ENCODE measurements at regions not wholly inside any gene's neighbourhood (a gene's known extent, or its start where the extent isn't known, plus 50 kb on each side); places are given as distances from the start of the nearest gene placed in this dataset.

- FAIRE-seq (no peak), DNase-seq (ENCODE audit: insufficient read length, low spot score) (no peak)
- TF ChIP-seq SPI1 (IDR thresholded peaks at IDR 0.05; ENCODE audit: low read depth, low read length) (no peak), PAX5 (IDR thresholded peaks at IDR 0.05; ENCODE audit: insufficient read depth, low read length, severe bottlenecking) (no peak), POU2F2 (IDR thresholded peaks at IDR 0.05; ENCODE audit: low read depth, low read length) (no peak), TAF1 (IDR thresholded peaks at IDR 0.05; ENCODE audit: low read depth, low read length) (no peak)
These were observed 100.8 kb upstream of the PREP start for GRCh38 chr6:105503641-105504040.

GRCh38 chr6:105501826-105502344, 99.0 kb upstream of the PREP start:
- TF ChIP-seq POU2F2 (IDR thresholded peaks at IDR 0.05; ENCODE audit: low read depth, low read length): no peak
- TF ChIP-seq TAF1 (IDR thresholded peaks at IDR 0.05; ENCODE audit: low read depth, low read length): no peak
- TF ChIP-seq POLR2A (IDR thresholded peaks at IDR 0.05; ENCODE audit: low read depth, low read length): no peak
- TF ChIP-seq PAX5 (IDR thresholded peaks at IDR 0.05; ENCODE audit: insufficient read depth, low read length, severe bottlenecking): no peak
- FAIRE-seq: no peak
- no peak for DNase-seq (ENCODE audit: insufficient read length, low spot score)

- no peak for TF ChIP-seq SPI1 (IDR thresholded peaks at IDR 0.05; ENCODE audit: low read depth, low read length)
- no peak for TF ChIP-seq POLR2A (IDR thresholded peaks at IDR 0.05; ENCODE audit: low read depth, low read length)
- no peak for TF ChIP-seq POU2F2 (IDR thresholded peaks at IDR 0.05; ENCODE audit: low read depth, low read length)
- TF ChIP-seq POLR2AphosphoS5 (IDR thresholded peaks at IDR 0.05; ENCODE audit: low read depth, low read length): no peak
- no peak for TF ChIP-seq TAF1 (IDR thresholded peaks at IDR 0.05; ENCODE audit: low read depth, low read length)
- no peak for TF ChIP-seq PAX5 (IDR thresholded peaks at IDR 0.05; ENCODE audit: insufficient read depth, low read length, severe bottlenecking)
- no peak for DNase-seq (ENCODE audit: insufficient read length, low spot score)
- FAIRE-seq: no peak
These were observed 98.4 kb upstream of the PREP start for GRCh38 chr6:105501246-105501645.

- DNase-seq (ENCODE audit: insufficient read length, low spot score) (no peak), FAIRE-seq (no peak)
- no peak for TF ChIP-seq TAF1 (IDR thresholded peaks at IDR 0.05; ENCODE audit: low read depth, low read length)
- TF ChIP-seq POLR2AphosphoS5 (IDR thresholded peaks at IDR 0.05; ENCODE audit: low read depth, low read length): no peak
- no peak for TF ChIP-seq PAX5 (IDR thresholded peaks at IDR 0.05; ENCODE audit: insufficient read depth, low read length, severe bottlenecking)
- TF ChIP-seq POU2F2 (IDR thresholded peaks at IDR 0.05; ENCODE audit: low read depth, low read length): no peak
- TF ChIP-seq SPI1 (IDR thresholded peaks at IDR 0.05; ENCODE audit: low read depth, low read length): no peak
- TF ChIP-seq POLR2A (IDR thresholded peaks at IDR 0.05; ENCODE audit: low read depth, low read length): no peak
These were observed 97.8 kb upstream of the PREP start for GRCh38 chr6:105500693-105501092.

GRCh38 chr6:105499931-105500330, 97.0 kb upstream of the PREP start:
- FAIRE-seq (no peak), DNase-seq (ENCODE audit: insufficient read length, low spot score) (no peak)
- no peak for TF ChIP-seq PAX5 (IDR thresholded peaks at IDR 0.05; ENCODE audit: insufficient read depth, low read length, severe bottlenecking)
- TF ChIP-seq TAF1 (IDR thresholded peaks at IDR 0.05; ENCODE audit: low read depth, low read length): no peak
- TF ChIP-seq POU2F2 (IDR thresholded peaks at IDR 0.05; ENCODE audit: low read depth, low read length): no peak
- no peak for TF ChIP-seq POLR2AphosphoS5 (IDR thresholded peaks at IDR 0.05; ENCODE audit: low read depth, low read length)
- no peak for TF ChIP-seq POLR2A (IDR thresholded peaks at IDR 0.05; ENCODE audit: low read depth, low read length)
- TF ChIP-seq SPI1 (IDR thresholded peaks at IDR 0.05; ENCODE audit: low read depth, low read length): no peak

- no peak for DNase-seq (ENCODE audit: insufficient read length, low spot score)
- no peak for FAIRE-seq
- TF ChIP-seq POLR2A (IDR thresholded peaks at IDR 0.05; ENCODE audit: low read depth, low read length) (no peak), TAF1 (IDR thresholded peaks at IDR 0.05; ENCODE audit: low read depth, low read length) (no peak), SPI1 (IDR thresholded peaks at IDR 0.05; ENCODE audit: low read depth, low read length) (no peak), POU2F2 (IDR thresholded peaks at IDR 0.05; ENCODE audit: low read depth, low read length) (no peak), PAX5 (IDR thresholded peaks at IDR 0.05; ENCODE audit: insufficient read depth, low read length, severe bottlenecking) (no peak), POLR2AphosphoS5 (IDR thresholded peaks at IDR 0.05; ENCODE audit: low read depth, low read length) (no peak)
These were observed 96.4 kb upstream of the PREP start for GRCh38 chr6:105499136-105499870.

- no peak for FAIRE-seq
- no peak for TF ChIP-seq SPI1 (IDR thresholded peaks at IDR 0.05; ENCODE audit: low read depth, low read length)
- TF ChIP-seq PAX5 (IDR thresholded peaks at IDR 0.05; ENCODE audit: insufficient read depth, low read length, severe bottlenecking): no peak
- TF ChIP-seq POLR2AphosphoS5 (IDR thresholded peaks at IDR 0.05; ENCODE audit: low read depth, low read length): no peak
- TF ChIP-seq POU2F2 (IDR thresholded peaks at IDR 0.05; ENCODE audit: low read depth, low read length): no peak
- no peak for TF ChIP-seq TAF1 (IDR thresholded peaks at IDR 0.05; ENCODE audit: low read depth, low read length)
- TF ChIP-seq POLR2A (IDR thresholded peaks at IDR 0.05; ENCODE audit: low read depth, low read length): no peak
- DNase-seq (ENCODE audit: insufficient read length, low spot score): no peak
These were observed 94.7 kb upstream of the PREP start for GRCh38 chr6:105497549-105497948.

GRCh38 chr6:105495515-105495914, 92.6 kb upstream of the PREP start:
- TF ChIP-seq POU2F2 (IDR thresholded peaks at IDR 0.05; ENCODE audit: low read depth, low read length): no peak
- no peak for TF ChIP-seq POLR2AphosphoS5 (IDR thresholded peaks at IDR 0.05; ENCODE audit: low read depth, low read length)
- TF ChIP-seq TAF1 (IDR thresholded peaks at IDR 0.05; ENCODE audit: low read depth, low read length): no peak
- TF ChIP-seq PAX5 (IDR thresholded peaks at IDR 0.05; ENCODE audit: insufficient read depth, low read length, severe bottlenecking): no peak
- TF ChIP-seq SPI1 (IDR thresholded peaks at IDR 0.05; ENCODE audit: low read depth, low read length): no peak
- TF ChIP-seq POLR2A (IDR thresholded peaks at IDR 0.05; ENCODE audit: low read depth, low read length): no peak
- DNase-seq (ENCODE audit: insufficient read length, low spot score) (no peak), FAIRE-seq (no peak)

- FAIRE-seq: peak; percentile 69
- TF ChIP-seq SPI1 (IDR thresholded peaks at IDR 0.05; ENCODE audit: low read depth, low read length) (no peak), TAF1 (IDR thresholded peaks at IDR 0.05; ENCODE audit: low read depth, low read length) (no peak)
- DNase-seq (ENCODE audit: insufficient read length, low spot score): no peak
These were observed 91.8 kb upstream of the PREP start for GRCh38 chr6:105494688-105495087.

- no peak for TF ChIP-seq PAX5 (IDR thresholded peaks at IDR 0.05; ENCODE audit: insufficient read depth, low read length, severe bottlenecking)
- no peak for TF ChIP-seq POU2F2 (IDR thresholded peaks at IDR 0.05; ENCODE audit: low read depth, low read length)
- TF ChIP-seq TAF1 (IDR thresholded peaks at IDR 0.05; ENCODE audit: low read depth, low read length): no peak
- no peak for TF ChIP-seq SPI1 (IDR thresholded peaks at IDR 0.05; ENCODE audit: low read depth, low read length)
- no peak for TF ChIP-seq POLR2AphosphoS5 (IDR thresholded peaks at IDR 0.05; ENCODE audit: low read depth, low read length)
- no peak for TF ChIP-seq POLR2A (IDR thresholded peaks at IDR 0.05; ENCODE audit: low read depth, low read length)
- no peak for DNase-seq (ENCODE audit: insufficient read length, low spot score)
- FAIRE-seq: no peak
These were observed 90.9 kb upstream of the PREP start for GRCh38 chr6:105493736-105494135.

All from GM12891 (cell line).